ELR (cell line): ENCODE measurements at regions not wholly inside any gene's neighbourhood (a gene's known extent, or its start where the extent isn't known, plus 50 kb on each side); places are given as distances from the start of the nearest gene placed in this dataset.
A peak's percentile ranks its signal among the peaks of the same experiment; 100 is the strongest.

Source experiments
- DNase-seq: peaks from one replicate; pipeline ENCODE4 v3.0.0-alpha.2; 2015; ENCODE audit warnings: low read depth

- DNase-seq = no peak
Observed at GRCh38 chr20:19000078-19000477, 186.5 kb downstream of the SCP2D1 start.

DNA sequence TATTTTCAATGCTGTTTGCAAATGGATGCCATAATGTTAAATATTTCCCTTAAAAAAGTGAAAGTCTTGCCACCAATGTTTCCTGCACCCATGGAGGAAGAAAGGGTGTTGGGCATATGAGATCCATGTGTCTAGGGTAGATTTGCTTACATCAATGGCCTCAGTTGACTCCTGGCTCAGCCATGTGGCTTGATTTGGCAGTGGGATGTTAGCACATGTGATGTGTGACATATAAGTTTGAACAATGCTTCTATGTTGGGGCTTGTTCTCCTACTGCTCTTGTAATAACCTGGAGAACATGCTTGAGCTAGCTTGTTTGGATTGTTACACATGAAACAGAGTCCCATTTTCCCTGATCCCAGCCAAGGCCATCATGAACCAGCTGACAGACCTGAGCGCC is 187.6 kb downstream of the SCP2D1 start:
- no peak for DNase-seq

GRCh38 chr20:19003366-19004336 is 190.1 kb downstream of the SCP2D1 start:
- peak; percentile 7 for DNase-seq

GRCh38 chr20:19004975-19005374 is 191.4 kb downstream of the SCP2D1 start:
- DNase-seq = no peak

DNA sequence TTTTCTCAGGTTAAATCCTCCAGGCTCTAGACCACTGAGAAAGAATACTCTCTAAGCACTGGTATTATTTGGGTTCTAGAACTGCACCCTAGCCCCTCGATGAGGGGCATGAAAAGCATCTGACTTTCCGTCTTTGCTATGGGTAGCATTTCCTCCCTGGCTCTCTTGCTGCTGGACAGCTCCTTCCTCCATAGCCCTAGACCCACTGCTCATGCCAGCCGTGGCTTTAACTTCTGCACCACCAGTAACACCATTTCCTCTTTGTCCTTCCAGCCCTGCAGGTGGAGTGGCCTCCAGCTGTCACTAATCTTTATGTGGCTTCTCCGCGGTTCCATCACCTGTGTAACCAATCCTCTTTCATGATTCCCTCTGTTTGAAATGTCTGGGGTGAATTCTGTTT is 194.9 kb downstream of the SCP2D1 start:
- no peak for DNase-seq

GRCh38 chr20:19009081-19009688 is 195.6 kb downstream of the SCP2D1 start:
- DNase-seq = no peak

GRCh38 chr20:19012676-19013075 is 199.1 kb downstream of the SCP2D1 start:
- no peak for DNase-seq

DNA sequence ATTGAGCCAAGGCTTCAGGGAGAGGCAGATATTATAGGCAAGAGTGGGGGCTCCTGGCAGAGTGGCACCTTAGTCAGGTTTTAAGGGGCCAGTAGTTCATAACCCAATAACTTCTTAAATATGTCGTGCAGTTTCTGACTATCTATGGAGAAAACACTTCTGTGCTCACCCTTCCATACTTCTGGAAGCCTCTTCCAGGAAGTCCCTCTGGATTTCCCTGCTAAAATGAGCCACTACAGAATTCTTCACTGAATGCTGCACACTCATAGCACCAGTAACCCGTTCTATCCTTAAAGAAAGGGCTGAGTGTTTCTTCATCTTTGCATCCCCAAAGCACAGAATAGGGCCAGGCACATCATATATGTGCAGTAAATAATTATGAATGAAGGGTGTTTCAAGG is 198.5 kb upstream of the SLC24A3 start:
- no peak for DNase-seq

GRCh38 chr20:19015351-19016139 is 196.9 kb upstream of the SLC24A3 start:
- no peak for DNase-seq

GRCh38 chr20:19016140-19016497 is 196.3 kb upstream of the SLC24A3 start:
- DNase-seq = no peak

- DNase-seq = no peak
Observed at GRCh38 chr20:19017104-19017690, 195.2 kb upstream of the SLC24A3 start.

- DNase-seq = no peak
Observed at GRCh38 chr20:19018881-19019280, 193.6 kb upstream of the SLC24A3 start.

DNA sequence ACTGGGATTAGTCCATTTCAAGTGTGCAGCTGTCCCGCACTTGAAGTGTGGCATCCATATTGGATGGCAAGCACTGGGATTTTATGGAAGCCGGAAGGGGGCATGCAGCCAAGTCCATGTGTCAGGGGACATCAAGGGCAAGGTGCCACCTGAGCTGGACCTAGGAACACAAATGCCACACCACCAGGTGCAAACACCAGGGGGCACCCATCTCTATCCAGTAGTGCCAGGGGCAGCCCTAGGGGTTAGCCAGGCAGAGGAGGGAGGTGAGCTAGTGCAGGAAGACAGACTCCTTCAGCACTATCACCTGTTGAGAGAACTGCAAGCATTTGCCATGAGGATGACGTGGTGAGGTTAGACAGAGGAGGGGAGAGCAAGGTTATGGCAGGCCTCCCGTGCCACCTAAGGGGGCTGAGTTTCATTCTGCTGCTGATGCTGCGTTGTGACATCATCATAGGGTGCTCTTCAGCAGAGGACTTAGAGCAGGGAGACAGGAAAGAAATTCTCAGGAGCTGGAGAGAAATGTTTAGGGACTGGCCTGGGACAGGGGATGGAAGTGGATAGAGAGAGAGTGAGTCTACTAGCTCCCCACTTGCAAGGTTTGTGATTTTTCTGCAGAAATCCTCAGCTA is 192.6 kb upstream of the SLC24A3 start:
- DNase-seq = no peak

DNA sequence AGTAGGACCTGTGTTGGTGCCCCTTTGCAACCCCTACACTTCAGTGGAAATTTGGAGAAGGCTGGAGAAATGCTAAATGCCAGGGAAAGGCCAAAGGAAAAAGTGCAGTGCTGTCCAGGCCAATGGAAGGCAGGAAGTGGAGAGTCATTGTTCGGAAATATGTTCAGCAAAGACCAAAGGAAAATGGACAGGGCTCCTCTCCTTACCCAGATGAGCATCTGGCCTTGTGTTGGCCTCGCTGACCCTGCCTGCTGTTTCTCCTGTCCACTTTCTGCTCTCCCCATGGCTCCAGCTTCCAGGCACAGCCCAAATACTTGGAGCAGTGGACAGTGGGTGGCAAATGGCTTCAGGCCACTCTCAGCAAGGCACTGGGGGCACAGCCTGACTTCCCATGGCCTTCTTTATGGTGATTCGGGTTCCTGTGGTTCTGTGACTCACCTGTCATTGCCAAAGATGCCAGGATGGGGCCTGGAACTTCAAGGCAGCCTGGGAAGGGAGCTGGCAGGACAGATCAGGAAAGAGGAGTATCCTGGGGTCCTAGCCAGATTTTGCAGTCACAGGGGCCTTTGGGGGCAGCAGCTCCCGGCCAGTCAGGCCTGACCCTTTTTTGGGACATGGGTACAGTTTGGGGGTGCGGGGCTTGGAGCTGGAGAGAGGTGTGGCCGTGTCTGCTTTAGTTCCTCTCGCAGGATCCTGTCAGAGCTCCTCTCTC is 190.9 kb upstream of the SLC24A3 start:
- no peak for DNase-seq

DNA sequence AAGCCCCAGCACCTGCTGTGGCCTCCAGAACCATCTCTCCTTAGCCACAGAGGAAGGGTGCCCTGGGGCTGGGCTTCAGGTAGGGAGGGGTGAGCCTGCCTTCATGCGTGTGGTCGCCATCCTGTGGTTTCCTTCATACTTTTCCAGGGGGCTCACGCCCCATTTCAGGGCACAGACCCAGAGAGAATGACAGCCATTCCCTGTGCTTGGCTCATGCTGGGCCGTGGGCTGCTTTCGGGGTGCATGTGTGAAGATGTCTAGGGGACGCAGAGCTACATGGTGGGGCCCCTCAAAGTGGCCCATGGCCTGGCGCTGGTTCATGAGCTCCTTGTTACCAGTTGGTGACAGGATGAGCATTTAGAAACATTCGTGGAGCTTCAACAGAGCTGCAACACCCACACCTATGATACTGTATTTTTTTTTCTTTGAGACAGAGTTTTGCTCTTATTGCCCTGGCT is 190.3 kb upstream of the SLC24A3 start:
- DNase-seq = no peak

GRCh38 chr20:19022791-19023448 is 189.5 kb upstream of the SLC24A3 start:
- DNase-seq = no peak

DNA sequence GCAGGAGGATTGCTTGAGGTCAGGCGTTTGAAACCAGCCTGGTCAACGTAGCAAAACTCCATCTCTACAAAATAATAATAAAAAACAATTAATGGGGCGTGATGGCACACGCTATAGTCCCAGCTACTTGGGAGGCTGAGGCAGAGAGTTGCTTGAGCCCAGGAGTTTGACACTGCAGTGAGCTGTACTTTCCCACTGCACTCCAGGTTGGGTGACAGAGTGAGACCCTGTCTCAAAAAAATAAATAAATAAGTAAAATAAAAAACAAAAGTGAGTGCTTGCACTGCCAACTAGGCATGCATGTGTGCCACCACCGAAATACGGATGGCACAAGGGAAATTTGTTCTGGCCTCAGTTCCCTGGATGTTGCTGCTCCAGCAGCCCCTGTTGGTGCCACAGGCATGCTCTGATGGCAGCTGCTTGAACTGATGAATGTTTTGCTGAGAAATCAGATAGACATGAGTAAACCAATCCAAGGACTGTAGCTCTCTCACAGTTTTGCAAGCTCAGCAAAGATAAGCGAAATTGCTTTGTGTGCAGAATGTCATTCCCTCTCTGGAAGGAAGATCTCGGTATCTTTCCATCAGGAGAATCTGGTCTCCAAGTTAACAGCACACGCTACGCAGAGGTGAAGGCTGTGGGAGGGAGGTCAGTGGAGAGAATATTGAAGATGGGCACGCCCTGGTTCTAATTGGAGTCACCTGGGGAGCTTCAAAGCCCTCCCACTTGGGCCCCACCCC is 188.0 kb upstream of the SLC24A3 start:
- DNase-seq = no peak

GRCh38 chr20:19025430-19026120 is 186.9 kb upstream of the SLC24A3 start:
- DNase-seq = no peak
